WTC11 (cell line): ENCODE measurements at regions not wholly inside any gene's neighbourhood (a gene's known extent, or its start where the extent isn't known, plus 50 kb on each side); places are given as distances from the start of the nearest gene placed in this dataset.

Experiments
- ATAC-seq: fragments of 200-7000 bp; cut with Tn5 transposase; 2 replicates; pipeline ENCODE4 v1.10.0; 2021; ENCODE audit warnings: mild to moderate bottlenecking, moderate library complexity
- CTCF ChIA-PET: fragments of 300-600 bp; sonication (Branson Sonifier 250); formaldehyde crosslinking; loops from one replicate; lab custom pipeline; 2021; ENCODE audit warnings: antibody characterized with exemption; lab: Charles Lee
- POLR2A ChIA-PET: fragments of 350-600 bp; sonication (Branson Sonifier 250); formaldehyde crosslinking; loops from one replicate; lab custom pipeline; 2021; ENCODE audit warnings: antibody characterized with exemption; lab: Charles Lee
- DNase-seq: peaks from one replicate; pipeline ENCODE4 v3.0.0; 2021; ENCODE audit warnings: low spot score
- H3K27ac Mint-ChIP-seq: 2 replicates; pipeline ENCODE4 v1.8.0; 2021; ENCODE audit warnings: mixed read lengths
- H3K27me3 Mint-ChIP-seq: 2 replicates; pipeline ENCODE4 v1.8.0; 2021; ENCODE audit warnings: low read depth, mild to moderate bottlenecking, moderate library complexity, mixed read lengths
- H3K36me3 Mint-ChIP-seq: 2 replicates; pipeline ENCODE4 v1.8.0; 2021; ENCODE audit warnings: mixed read lengths
- H3K4me1 Mint-ChIP-seq: 2 replicates; pipeline ENCODE4 v1.8.0; 2022; ENCODE audit warnings: mixed read lengths
- H3K4me3 Mint-ChIP-seq: 2 replicates; pipeline ENCODE4 v1.8.0; 2021; ENCODE audit warnings: mild to moderate bottlenecking, moderate library complexity, mixed read lengths
- H3K9me3 Mint-ChIP-seq: 2 replicates; pipeline ENCODE4 v1.8.0; 2021; ENCODE audit warnings: mixed read lengths
- AFF4 ChIP-seq: sonication (generic); formaldehyde crosslinking; IDR thresholded peaks from 2 replicates; pipeline ENCODE4 v1.8.1; 2023; ENCODE audit warnings: mild to moderate bottlenecking, missing genetic modification reagents, borderline replicate concordance
- ATF2 ChIP-seq: sonication (generic); formaldehyde crosslinking; IDR thresholded peaks from 2 replicates; pipeline ENCODE4 v1.8.1; 2022; ENCODE audit warnings: low read depth, missing genetic modification reagents, borderline replicate concordance
- CTCF ChIP-seq: fragments of 200-600 bp; IDR thresholded peaks from 2 replicates; pipeline ENCODE4 v1.8.0; 2022; ENCODE audit warnings: antibody characterized with exemption
- ELF4 ChIP-seq: sonication (generic); formaldehyde crosslinking; IDR thresholded peaks from 2 replicates; pipeline ENCODE4 v1.8.1; 2022; ENCODE audit warnings: low read depth, mild to moderate bottlenecking, moderate library complexity, missing genetic modification reagents
- ETV6 ChIP-seq: sonication (generic); formaldehyde crosslinking; IDR thresholded peaks from 2 replicates; pipeline ENCODE4 v1.8.1; 2022; ENCODE audit warnings: mild to moderate bottlenecking, missing genetic modification reagents
- FOXJ3 ChIP-seq: sonication (generic); formaldehyde crosslinking; IDR thresholded peaks from 2 replicates; pipeline ENCODE4 v1.9.0; 2021; ENCODE audit warnings: missing genetic modification reagents, mild to moderate bottlenecking, borderline replicate concordance
- FOXP1 ChIP-seq: sonication (generic); formaldehyde crosslinking; IDR thresholded peaks from 2 replicates; pipeline ENCODE4 v1.8.0; 2022; ENCODE audit warnings: missing genetic modification reagents, mild to moderate bottlenecking, moderate library complexity, borderline replicate concordance
- GRHL2 ChIP-seq: fragments of 250-450 bp; sonication (Bioruptor Pico); IDR thresholded peaks from 2 replicates; pipeline ENCODE4 v1.8.0; 2022; ENCODE audit warnings: mild to moderate bottlenecking, moderate library complexity; ENCODE audit not compliant: insufficient replicate concordance, severe bottlenecking
- IRF2 ChIP-seq: sonication (generic); formaldehyde crosslinking; IDR thresholded peaks from 2 replicates; pipeline ENCODE4 v1.8.0; 2022; ENCODE audit warnings: low read depth, missing genetic modification reagents, borderline replicate concordance
- KAT7 ChIP-seq: sonication (generic); formaldehyde crosslinking; IDR thresholded peaks from 2 replicates; pipeline ENCODE4 v1.8.1; 2023; ENCODE audit warnings: missing genetic modification reagents, mild to moderate bottlenecking, borderline replicate concordance
- NFATC4 ChIP-seq: fragments of 250-450 bp; sonication (Bioruptor Pico); IDR thresholded peaks from 2 replicates; pipeline ENCODE4 v1.9.0; 2021; ENCODE audit warnings: mild to moderate bottlenecking
- TEAD4 ChIP-seq: sonication (generic); formaldehyde crosslinking; IDR thresholded peaks from 2 replicates; pipeline ENCODE4 v1.8.0; 2022; ENCODE audit warnings: mild to moderate bottlenecking, missing genetic modification reagents
- USF2 ChIP-seq: sonication (generic); formaldehyde crosslinking; IDR thresholded peaks from 2 replicates; pipeline ENCODE4 v1.8.1; 2023; ENCODE audit warnings: mild to moderate bottlenecking, missing genetic modification reagents, moderate library complexity
- ZBTB21 ChIP-seq: sonication (generic); formaldehyde crosslinking; IDR thresholded peaks from 2 replicates; pipeline ENCODE4 v1.8.1; 2023; ENCODE audit warnings: mild to moderate bottlenecking, missing genetic modification reagents, borderline replicate concordance
- ZMAT4 ChIP-seq: fragments of 250-450 bp; sonication (Bioruptor Pico); IDR thresholded peaks from 2 replicates; pipeline ENCODE4 v1.9.0; 2021; ENCODE audit warnings: mild to moderate bottlenecking
- ZNF263 ChIP-seq: sonication (generic); formaldehyde crosslinking; IDR thresholded peaks from 2 replicates; pipeline ENCODE4 v1.8.1; 2022; ENCODE audit warnings: low read depth, mild to moderate bottlenecking, moderate library complexity, missing genetic modification reagents
- ZNF281 ChIP-seq: sonication (generic); formaldehyde crosslinking; IDR thresholded peaks from 2 replicates; pipeline ENCODE4 v1.8.0; 2023; ENCODE audit warnings: mild to moderate bottlenecking, missing genetic modification reagents
- ZNF396 ChIP-seq: fragments of 250-450 bp; sonication (Bioruptor Pico); IDR thresholded peaks from 2 replicates; pipeline ENCODE4 v1.8.0; 2021; ENCODE audit warnings: mild to moderate bottlenecking, moderate library complexity, borderline replicate concordance
- ZNF532 ChIP-seq: fragments of 250-450 bp; sonication (Bioruptor Pico); IDR thresholded peaks from 2 replicates; pipeline ENCODE4 v1.9.0; 2021; ENCODE audit warnings: mild to moderate bottlenecking, borderline replicate concordance

- Mint-ChIP-seq H3K9me3 (no peaks in the 10 kb centered on the region), H3K27me3 (no peaks in the 10 kb centered on the region), H3K4me1 (peaks cover 12% of the 10 kb centered on the region), H3K4me3 (no peak overlapping the region), H3K27ac (no peak overlapping the region), H3K36me3 (no peaks in the 10 kb centered on the region)
- ATAC-seq (no peak), DNase-seq (no peak)
- POLR2A ChIA-PET, result no interaction called here
- CTCF ChIA-PET, result interaction anchor here (4.8 kb wide), 1 partner anchor 130 kb away, joined by 54 read pairs; no protein-coding TSS in a partner anchor
- no peak for TF ChIP-seq GRHL2 (CRISPR knock-in tag)
- no peak for TF ChIP-seq AFF4 (CRISPR knock-in tag)
- TF ChIP-seq ZMAT4, result no peak
- no peak for TF ChIP-seq ZNF396 (CRISPR knock-in tag)
- no peak for TF ChIP-seq USF2 (CRISPR knock-in tag)
- TF ChIP-seq ETV6 (CRISPR knock-in tag), result no peak
- TF ChIP-seq CTCF, result no peak
- TF ChIP-seq KAT7 (CRISPR knock-in tag), result no peak
- no peak for TF ChIP-seq ATF2 (CRISPR knock-in tag)
- TF ChIP-seq ZBTB21 (CRISPR knock-in tag), result no peak
- no peak for TF ChIP-seq FOXJ3 (CRISPR knock-in tag)
- no peak for TF ChIP-seq TEAD4
- TF ChIP-seq ELF4 (CRISPR knock-in tag), result no peak
- no peak for TF ChIP-seq NFATC4 (CRISPR knock-in tag)
- no peak for TF ChIP-seq ZNF532
- TF ChIP-seq ZNF281, result no peak
- TF ChIP-seq ZNF263 (CRISPR knock-in tag), result no peak
- TF ChIP-seq IRF2 (CRISPR knock-in tag), result no peak
- no peak for TF ChIP-seq FOXP1 (CRISPR knock-in tag)
Measured at GRCh38 chr20:24786646-24787045, 162.4 kb upstream of the CST7 start.
